SH-SY5Y (cell line): ENCODE measurements at regions not wholly inside any gene's neighbourhood (a gene's known extent, or its start where the extent isn't known, plus 50 kb on each side); places are given as distances from the start of the nearest gene placed in this dataset.

Experiments
- GATA2 ChIP-seq: IDR thresholded peaks from 2 replicates; pipeline ENCODE4 v1.6.1; 2011; ENCODE audit warnings: mild to moderate bottlenecking, low read depth, low read length
- GATA3 ChIP-seq: IDR thresholded peaks from 2 replicates; pipeline ENCODE4 v1.6.1; 2011; ENCODE audit warnings: low read depth, mild to moderate bottlenecking, low read length, moderate library complexity

GRCh38 chr16:26712876-26713275 lies 353.9 kb upstream of the C16orf82 start:
- TF ChIP-seq GATA3 (no peak), GATA2 (no peak)
